CD8-positive, alpha-beta memory T cell (primary cell): ENCODE measurements at regions not wholly inside any gene's neighbourhood (a gene's known extent, or its start where the extent isn't known, plus 50 kb on each side); places are given as distances from the start of the nearest gene placed in this dataset.

Experiments used
- CTCF ChIA-PET: fragments of 350-600 bp; sonication (Branson Sonifier 250); formaldehyde crosslinking; loops from one replicate; lab custom pipeline; 2021; ENCODE audit warnings: antibody characterized with exemption; lab: Charles Lee
- POLR2A ChIA-PET: fragments of 350-600 bp; sonication (Branson Sonifier 250); formaldehyde crosslinking; loops from one replicate; lab custom pipeline; 2021; ENCODE audit warnings: antibody characterized with exemption; lab: Charles Lee
- DNase-seq, 5 donors: peaks; one replicate each; pipeline versions ENCODE4 v3.0.0 to v3.0.0-alpha.2; 2020 to 2022; ENCODE audit warnings: mixed read lengths in 1 of 5
- H3K27ac ChIP-seq: one replicate; pipeline ENCODE4 v1.7.0; 2013; ENCODE audit warnings: low read depth, mild to moderate bottlenecking, low read length, moderate library complexity
- H3K27me3 ChIP-seq: 2 replicates; pipeline ENCODE4 v1.7.0; 2013; ENCODE audit warnings: low read length, mild to moderate bottlenecking; ENCODE audit not compliant: insufficient read depth, poor library complexity, severe bottlenecking
- H3K36me3 ChIP-seq: 2 replicates; pipeline ENCODE4 v1.7.0; 2013; ENCODE audit warnings: mild to moderate bottlenecking, low read length, moderate library complexity; ENCODE audit not compliant: insufficient read depth
- H3K4me1 ChIP-seq: 2 replicates; pipeline ENCODE4 v1.7.0; 2013; ENCODE audit warnings: mild to moderate bottlenecking, low read length, moderate library complexity; ENCODE audit not compliant: insufficient read depth
- H3K4me3 ChIP-seq: 2 replicates; pipeline ENCODE4 v1.7.0; 2013; ENCODE audit warnings: mild to moderate bottlenecking, low read length
- H3K9me3 ChIP-seq: 2 replicates; pipeline ENCODE4 v1.7.0; 2013; ENCODE audit warnings: mild to moderate bottlenecking, low read length
- H3K27ac Mint-ChIP-seq, 8 donors: one replicate each; pipeline ENCODE4 v1.8.0; 2020 to 2021; ENCODE audit warnings: mixed read lengths in 8 of 8, mild to moderate bottlenecking in 6 of 8, inconsistent platforms in 3 of 8, moderate library complexity in 3 of 8
- H3K27me3 Mint-ChIP-seq, 2 donors: one replicate each; pipeline ENCODE4 v1.8.0; 2020 to 2021; ENCODE audit warnings: mixed read lengths in 2 of 2, mild to moderate bottlenecking in 1 of 2, moderate library complexity in 1 of 2
- H3K36me3 Mint-ChIP-seq, 3 donors: one replicate each; pipeline ENCODE4 v1.8.0; 2020 to 2021; ENCODE audit warnings: mixed read lengths in 3 of 3, inconsistent platforms in 1 of 3, mild to moderate bottlenecking in 1 of 3
- H3K4me1 Mint-ChIP-seq, 3 donors: one replicate each; pipeline ENCODE4 v1.8.0; 2020 to 2021; ENCODE audit warnings: mixed read lengths in 3 of 3, inconsistent platforms in 1 of 3, mild to moderate bottlenecking in 1 of 3
- H3K4me3 Mint-ChIP-seq, 7 donors: one replicate each; pipeline ENCODE4 v1.8.0; 2020 to 2021; ENCODE audit warnings: mixed read lengths in 7 of 7, mild to moderate bottlenecking in 6 of 7, moderate library complexity in 4 of 7, inconsistent platforms in 2 of 7
- H3K9me3 Mint-ChIP-seq, 5 donors: one replicate each; pipeline ENCODE4 v1.8.0; 2020 to 2022; ENCODE audit warnings: mixed read lengths in 5 of 5, mild to moderate bottlenecking in 3 of 5, moderate library complexity in 2 of 5, inconsistent platforms in 1 of 5

GRCh38 chr5:68352166-68352565 lies 136.6 kb downstream of the PIK3R1 start:
- Mint-ChIP-seq H3K9me3 (no peaks in the 10 kb centered on the region), H3K36me3 (peaks cover 0 to 1% (median 0%) of the 10 kb centered on the region in 3 donors), H3K4me1 (peaks cover 0 to 3% (median 3%) of the 10 kb centered on the region in 3 donors), H3K27ac (no peak overlapping the region), H3K27me3 (no peaks in the 10 kb centered on the region), H3K4me3 (no peak overlapping the region)
- Histone ChIP-seq H3K36me3 (no peaks in the 10 kb centered on the region), H3K27me3 (no peaks in the 10 kb centered on the region), H3K4me1 (no peaks in the 10 kb centered on the region), H3K9me3 (no peaks in the 10 kb centered on the region), H3K4me3 (no peak overlapping the region), H3K27ac (no peak overlapping the region)
- ChIA-PET CTCF (no interaction called here), POLR2A (no interaction called here)
- DNase-seq: no peak

- Mint-ChIP-seq H3K27me3 (peaks cover 0 to 3% of the 10 kb centered on the region in 2 donors), H3K36me3 (no peaks in the 10 kb centered on the region), H3K4me1 (no peaks in the 10 kb centered on the region), H3K9me3 (no peaks in the 10 kb centered on the region), H3K4me3 (no peak overlapping the region), H3K27ac (no peak overlapping the region)
- POLR2A ChIA-PET: no interaction called here
- no peak for DNase-seq
- H3K9me3 ChIP-seq: no peaks in the 10 kb centered on the region
- H3K36me3 ChIP-seq: no peaks in the 10 kb centered on the region
- H3K27ac ChIP-seq: no peak overlapping the region
- H3K4me3 ChIP-seq: no peak overlapping the region
- no peaks in the 10 kb centered on the region for H3K27me3 ChIP-seq
- no peaks in the 10 kb centered on the region for H3K4me1 ChIP-seq
- CTCF ChIA-PET: no interaction called here
These were observed 138.0 kb downstream of the PIK3R1 start for GRCh38 chr5:68353605-68354004.

DNA sequence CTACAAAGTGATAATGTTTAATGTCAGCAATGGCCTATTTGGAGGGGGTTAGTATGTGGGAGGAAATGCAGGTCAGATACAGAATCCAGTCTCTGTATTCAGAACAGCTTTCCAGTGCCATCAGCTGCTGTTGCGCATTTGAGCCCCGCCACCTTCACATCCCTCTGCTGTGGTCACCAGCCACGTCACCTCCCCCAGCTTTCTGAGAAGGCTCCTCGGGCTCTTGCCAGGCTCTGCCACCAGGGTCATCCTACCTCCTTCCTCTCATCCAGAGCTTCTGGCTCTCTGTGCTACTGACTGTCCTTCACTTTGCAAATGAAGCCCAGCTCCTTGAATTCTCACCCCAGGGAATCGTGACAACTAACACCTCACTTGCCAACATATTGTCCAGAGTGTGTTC lies 138.8 kb downstream of the PIK3R1 start:
- Histone ChIP-seq H3K4me1 (no peaks in the 10 kb centered on the region), H3K27ac (no peak overlapping the region), H3K36me3 (no peaks in the 10 kb centered on the region), H3K27me3 (no peaks in the 10 kb centered on the region), H3K9me3 (no peaks in the 10 kb centered on the region), H3K4me3 (no peak overlapping the region)
- ChIA-PET POLR2A (no interaction called here), CTCF (no interaction called here)
- Mint-ChIP-seq H3K4me1 (no peaks in the 10 kb centered on the region), H3K9me3 (no peaks in the 10 kb centered on the region), H3K27me3 (peaks cover 0 to 3% of the 10 kb centered on the region in 2 donors), H3K36me3 (no peaks in the 10 kb centered on the region), H3K4me3 (no peak overlapping the region), H3K27ac (no peak overlapping the region)
- no peak for DNase-seq

DNA sequence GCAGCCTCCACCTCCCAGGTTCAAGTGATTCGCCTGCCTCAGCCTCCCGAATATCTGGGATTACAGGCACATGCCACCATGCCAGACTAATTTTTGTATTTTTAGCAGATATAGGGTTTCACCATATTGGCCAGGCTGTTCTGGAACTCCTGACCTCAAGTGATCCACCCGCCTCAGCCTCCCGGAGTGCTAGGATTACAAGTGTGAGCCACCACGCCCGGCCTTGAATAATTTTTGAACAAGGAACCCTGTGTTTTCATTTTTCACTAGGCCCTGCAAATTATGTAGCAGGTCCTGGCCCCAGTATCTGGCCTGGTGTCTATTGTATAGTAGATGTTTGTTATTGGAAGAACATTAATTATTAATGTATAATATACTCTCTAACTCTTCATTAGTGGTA lies 140.7 kb downstream of the PIK3R1 start:
- H3K36me3 ChIP-seq: no peaks in the 10 kb centered on the region
- H3K9me3 ChIP-seq: no peaks in the 10 kb centered on the region
- Mint-ChIP-seq H3K27me3 (peaks cover 0 to 3% of the 10 kb centered on the region in 2 donors), H3K27ac (no peak overlapping the region), H3K4me3 (no peak overlapping the region), H3K9me3 (no peaks in the 10 kb centered on the region), H3K36me3 (no peaks in the 10 kb centered on the region), H3K4me1 (no peaks in the 10 kb centered on the region)
- DNase-seq: no peak
- no peak overlapping the region for H3K4me3 ChIP-seq
- no peaks in the 10 kb centered on the region for H3K4me1 ChIP-seq
- ChIA-PET POLR2A (interaction anchor here (0.7 kb wide), 1 partner anchor 183 kb away, joined by 4 read pairs; no protein-coding TSS in a partner anchor), CTCF (no interaction called here)
- H3K27me3 ChIP-seq: no peaks in the 10 kb centered on the region
- H3K27ac ChIP-seq: no peak overlapping the region

- H3K9me3 ChIP-seq: no peaks in the 10 kb centered on the region
- H3K27me3 Mint-ChIP-seq: peaks cover 0 to 3% of the 10 kb centered on the region in 2 donors
- ChIA-PET CTCF (no interaction called here), POLR2A (interaction anchor here (0.7 kb wide), 1 partner anchor 183 kb away, joined by 4 read pairs; no protein-coding TSS in a partner anchor)
- H3K36me3 Mint-ChIP-seq: no peaks in the 10 kb centered on the region
- H3K4me1 Mint-ChIP-seq: no peaks in the 10 kb centered on the region
- no peaks in the 10 kb centered on the region for H3K36me3 ChIP-seq
- H3K27me3 ChIP-seq: no peaks in the 10 kb centered on the region
- H3K27ac ChIP-seq: no peak overlapping the region
- H3K4me1 ChIP-seq: no peaks in the 10 kb centered on the region
- no peak overlapping the region for H3K4me3 ChIP-seq
- H3K4me3 Mint-ChIP-seq: no peak overlapping the region
- H3K27ac Mint-ChIP-seq: no peak overlapping the region
- no peak for DNase-seq
- H3K9me3 Mint-ChIP-seq: no peaks in the 10 kb centered on the region
These were observed 141.1 kb downstream of the PIK3R1 start for GRCh38 chr5:68356623-68357022.

DNA sequence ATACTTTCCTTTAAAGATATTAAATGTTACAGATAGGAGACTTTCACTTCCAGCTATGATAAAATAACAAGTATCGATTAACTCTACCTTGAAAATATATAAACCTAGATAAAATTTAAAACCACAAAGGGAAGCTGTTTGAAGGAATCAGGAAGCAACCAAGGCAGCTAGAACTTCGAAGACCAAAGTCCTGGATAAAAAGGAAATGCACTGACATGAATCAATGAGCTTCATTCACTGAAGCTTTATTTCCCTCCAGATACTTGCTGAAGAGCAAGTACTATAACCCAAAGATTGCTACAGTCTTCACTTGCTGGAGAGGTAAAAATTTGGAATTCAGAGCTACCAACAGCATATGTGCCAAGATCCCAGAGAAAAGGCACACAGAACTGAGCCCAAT lies 144.1 kb downstream of the PIK3R1 start:
- Histone ChIP-seq H3K9me3 (no peaks in the 10 kb centered on the region), H3K27me3 (no peaks in the 10 kb centered on the region), H3K27ac (no peak overlapping the region), H3K4me3 (no peak overlapping the region), H3K36me3 (no peaks in the 10 kb centered on the region), H3K4me1 (no peaks in the 10 kb centered on the region)
- DNase-seq: no peak
- ChIA-PET CTCF (no interaction called here), POLR2A (no interaction called here)
- peaks cover 0 to 4% (median 0%) of the 10 kb centered on the region in 5 donors for H3K9me3 Mint-ChIP-seq
- H3K27ac Mint-ChIP-seq: no peak overlapping the region
- H3K4me3 Mint-ChIP-seq: no peak overlapping the region
- peaks cover 0 to 8% (median 0%) of the 10 kb centered on the region in 3 donors for H3K36me3 Mint-ChIP-seq
- H3K27me3 Mint-ChIP-seq: peaks cover 0 to 7% of the 10 kb centered on the region in 2 donors
- no peaks in the 10 kb centered on the region for H3K4me1 Mint-ChIP-seq

- Histone ChIP-seq H3K36me3 (no peaks in the 10 kb centered on the region), H3K4me1 (no peaks in the 10 kb centered on the region), H3K27ac (no peak overlapping the region), H3K9me3 (no peaks in the 10 kb centered on the region), H3K4me3 (no peak overlapping the region), H3K27me3 (no peaks in the 10 kb centered on the region)
- H3K4me1 Mint-ChIP-seq: peaks cover 6 to 9% (median 7%) of the 10 kb centered on the region in 3 donors
- H3K27ac Mint-ChIP-seq: no peak overlapping the region
- no peak overlapping the region for H3K4me3 Mint-ChIP-seq
- POLR2A ChIA-PET: no interaction called here
- CTCF ChIA-PET: interaction anchor here (1.2 kb wide), 1 partner anchor 9 kb away, joined by 3 read pairs; no protein-coding TSS in a partner anchor
- H3K36me3 Mint-ChIP-seq: peaks cover 0 to 8% (median 0%) of the 10 kb centered on the region in 3 donors
- peaks cover 0 to 4% (median 0%) of the 10 kb centered on the region in 5 donors for H3K9me3 Mint-ChIP-seq
- peaks cover 0 to 7% of the 10 kb centered on the region in 2 donors for H3K27me3 Mint-ChIP-seq
- no peak for DNase-seq
These were observed 146.8 kb downstream of the PIK3R1 start for GRCh38 chr5:68362331-68362730.

GRCh38 chr5:68365889-68366288 lies 150.3 kb downstream of the PIK3R1 start:
- Histone ChIP-seq H3K27me3 (no peaks in the 10 kb centered on the region), H3K36me3 (no peaks in the 10 kb centered on the region), H3K9me3 (no peaks in the 10 kb centered on the region), H3K4me3 (no peak overlapping the region), H3K27ac (no peak overlapping the region), H3K4me1 (peaks cover 22% of the 10 kb centered on the region)
- Mint-ChIP-seq H3K4me1 (peaks cover 28 to 45% (median 30%) of the 10 kb centered on the region in 3 donors), H3K4me3 (no peak overlapping the region), H3K27ac (no peak overlapping the region), H3K9me3 (peaks cover 0 to 4% (median 1%) of the 10 kb centered on the region in 5 donors), H3K36me3 (peaks cover 0 to 8% (median 1%) of the 10 kb centered on the region in 3 donors), H3K27me3 (peaks cover 0 to 4% of the 10 kb centered on the region in 2 donors)
- DNase-seq: no peak
- CTCF ChIA-PET: no interaction called here
- POLR2A ChIA-PET: no interaction called here
